ENCODE measurements at regions not wholly inside any gene's neighbourhood (a gene's known extent, or its start where the extent isn't known, plus 50 kb on each side); places are given as distances from the start of the nearest gene placed in this dataset.
"Not testable (repeated sequence)": the region's sequence is repeated elsewhere in the genome, so short reads cannot be mapped to it uniquely, and the experiment has no call there.

GRCh38 chr1:149360351-149360750, 114.5 kb upstream of the NBPF19 start:
- DNase-seq (ENCODE audit: low spot score): not testable (repeated sequence)

DNA sequence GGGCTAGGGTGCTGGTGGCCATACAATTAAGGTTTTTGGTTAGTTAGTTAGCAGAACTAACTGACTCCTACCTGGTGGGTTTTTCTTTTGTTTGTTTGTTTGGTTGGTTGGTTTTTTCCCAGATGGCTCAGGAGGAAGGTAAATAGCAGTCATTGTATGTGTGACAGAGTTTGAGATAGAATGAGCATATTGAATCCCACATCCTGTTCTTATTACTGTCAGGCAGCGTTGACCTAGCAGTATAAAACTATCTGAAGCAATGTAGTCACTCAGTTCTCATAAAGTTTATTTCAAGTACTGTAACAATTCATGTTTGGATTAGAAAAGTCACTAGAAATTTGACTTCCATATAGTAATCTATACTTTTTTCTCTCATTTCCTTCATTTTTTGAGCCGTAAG, 113.5 kb upstream of the NBPF19 start:
- DNase-seq (ENCODE audit: low spot score): not testable (repeated sequence)

- not testable (repeated sequence) for DNase-seq (ENCODE audit: low spot score)
Observed at GRCh38 chr1:149364188-149364981, 110.5 kb upstream of the NBPF19 start.

DNA sequence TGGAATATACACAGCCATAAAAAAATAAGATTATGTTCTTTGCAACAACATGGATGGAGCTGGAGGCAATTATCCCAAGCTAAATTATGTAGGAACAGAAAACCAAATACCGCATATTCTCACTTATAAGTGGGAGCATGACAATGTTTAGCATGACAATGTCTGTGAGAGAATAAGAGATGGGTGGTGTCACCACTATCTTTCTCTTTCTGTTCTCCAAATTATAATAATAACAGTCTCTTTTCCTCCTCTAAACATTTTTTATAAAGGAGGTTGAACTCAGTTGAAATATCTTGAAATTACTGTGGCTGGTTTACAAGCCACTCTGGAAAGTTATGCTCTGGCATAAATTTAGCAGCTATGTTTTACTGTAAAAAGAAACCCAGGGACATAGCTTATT, 108.4 kb upstream of the NBPF19 start:
- not testable (repeated sequence) for DNase-seq (ENCODE audit: low spot score)

- not testable (repeated sequence) for DNase-seq (ENCODE audit: low spot score)
Observed at GRCh38 chr1:149367472-149368044, 107.3 kb upstream of the NBPF19 start.

DNA sequence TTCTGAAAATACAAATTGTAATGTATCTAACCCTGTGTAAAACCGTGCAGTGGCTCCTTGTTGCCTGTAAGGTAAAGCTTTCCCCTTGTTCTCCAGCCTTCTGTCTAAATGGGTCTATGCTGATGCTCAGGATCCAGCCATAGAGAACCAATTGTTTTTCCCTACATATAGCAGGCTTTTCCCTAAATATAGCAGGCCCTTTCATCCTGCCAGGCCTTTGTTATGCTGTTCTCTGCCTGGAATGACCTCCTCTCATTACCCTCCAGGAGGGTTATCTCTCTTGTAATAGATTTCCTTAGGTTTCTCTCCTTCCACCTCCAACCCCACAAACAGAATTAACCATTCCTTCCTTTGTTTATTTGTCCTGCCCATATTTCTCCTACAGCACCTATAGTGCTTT, 106.5 kb upstream of the NBPF19 start:
- not testable (repeated sequence) for DNase-seq (ENCODE audit: low spot score)

- not testable (repeated sequence) for DNase-seq (ENCODE audit: low spot score)
Observed at GRCh38 chr1:149369081-149369480, 105.8 kb upstream of the NBPF19 start.

GRCh38 chr1:149371955-149372354, 102.9 kb upstream of the NBPF19 start:
- DNase-seq (ENCODE audit: low spot score): not testable (repeated sequence)

GRCh38 chr1:149378462-149378861, 96.4 kb upstream of the NBPF19 start:
- not testable (repeated sequence) for DNase-seq (ENCODE audit: low spot score)

- not testable (repeated sequence) for DNase-seq (ENCODE audit: low spot score)
Observed at GRCh38 chr1:149390173-149390926, 84.5 kb upstream of the NBPF19 start.

DNA sequence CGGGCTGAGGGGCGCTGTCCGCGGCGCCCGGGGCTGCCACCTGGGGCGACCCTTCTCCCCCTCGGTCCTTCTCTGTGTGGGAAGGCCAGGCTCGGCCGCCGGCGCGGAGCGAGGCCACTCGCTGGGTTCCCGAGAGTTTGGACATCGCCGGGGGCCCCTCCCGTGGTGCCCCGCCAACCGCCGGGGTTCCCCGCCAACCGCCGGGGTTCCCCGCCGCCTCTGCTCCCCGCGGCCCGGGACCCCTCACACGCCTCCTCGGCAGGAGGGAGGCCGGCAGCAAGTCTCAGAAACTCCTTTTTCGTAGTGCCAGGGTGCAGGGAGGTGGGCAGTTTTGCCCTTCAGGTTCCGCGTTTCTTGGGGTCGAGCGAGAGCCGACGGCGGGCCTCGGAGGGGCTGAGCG, 83.9 kb upstream of the NBPF19 start:
- DNase-seq (ENCODE audit: low spot score): not testable (repeated sequence)

- DNase-seq (ENCODE audit: low spot score): not testable (repeated sequence)
Observed at GRCh38 chr1:149395802-149396201, 79.0 kb upstream of the NBPF19 start.

- DNase-seq (ENCODE audit: low spot score): not testable (repeated sequence)
Observed at GRCh38 chr1:149398527-149398926, 76.3 kb upstream of the NBPF19 start.

- not testable (repeated sequence) for DNase-seq (ENCODE audit: low spot score)
Observed at GRCh38 chr1:149408404-149408803, 66.4 kb upstream of the NBPF19 start.

GRCh38 chr1:149415373-149415772, 59.5 kb upstream of the NBPF19 start:
- not testable (repeated sequence) for DNase-seq (ENCODE audit: low spot score)

- DNase-seq (ENCODE audit: low spot score): not testable (repeated sequence)
Observed at GRCh38 chr1:149418782-149419181, 56.1 kb upstream of the NBPF19 start.

GRCh38 chr1:149423122-149423521, 51.7 kb upstream of the NBPF19 start:
- DNase-seq (ENCODE audit: low spot score): not testable (repeated sequence)
